CD14-positive monocyte (primary cell): ENCODE measurements at regions not wholly inside any gene's neighbourhood (a gene's known extent, or its start where the extent isn't known, plus 50 kb on each side); places are given as distances from the start of the nearest gene placed in this dataset.

Experiments used
- DNase-seq, 3 donors: peaks; one replicate each; pipeline ENCODE4 v3.0.0-alpha.2; 2011 to 2022
- H2AFZ ChIP-seq: 2 replicates; pipeline ENCODE4 v1.6.0; 2012; ENCODE audit warnings: mild to moderate bottlenecking, low read depth, low read length, inconsistent platforms; ENCODE audit not compliant: insufficient read depth, poor library complexity, severe bottlenecking
- H3K27ac ChIP-seq, 2 donors: 1 replicate in 1 of 2; 2 replicates in 1 of 2; pipeline ENCODE4 v1.5.1; 2012 to 2013; ENCODE audit warnings: low read length in 2 of 2, control low read depth in 1 of 2, inconsistent platforms in 1 of 2, low read depth in 1 of 2, mild to moderate bottlenecking in 1 of 2
- H3K27me3 ChIP-seq, 2 donors: one replicate each; pipeline versions ENCODE4 v1.6.0 to v1.6.1; 2011 to 2013; ENCODE audit warnings: low read length in 2 of 2; ENCODE audit not compliant: control insufficient read depth in 2 of 2, insufficient read depth in 2 of 2
- H3K36me3 ChIP-seq, 2 donors: replicated peaks in 1 of 2; 1 replicate in 1 of 2; 2 replicates in 1 of 2; pipeline versions ENCODE4 v1.5.1 to v1.6.1; 2012 to 2013; ENCODE audit warnings: low read length in 2 of 2, control low read depth in 1 of 2, inconsistent platforms in 1 of 2, mild to moderate bottlenecking in 1 of 2; ENCODE audit not compliant: insufficient read depth in 2 of 2, control insufficient read depth in 1 of 2
- H3K4me1 ChIP-seq, 2 donors: 1 replicate in 1 of 2; 2 replicates in 1 of 2; pipeline versions ENCODE4 v1.5.1 to v1.6.1; 2012 to 2013; ENCODE audit warnings: low read length in 2 of 2, control low read depth in 1 of 2, inconsistent platforms in 1 of 2, mild to moderate bottlenecking in 1 of 2, moderate library complexity in 1 of 2; ENCODE audit not compliant: insufficient read depth in 2 of 2, control insufficient read depth in 1 of 2
- H3K4me2 ChIP-seq: replicated peaks from 2 replicates; pipeline ENCODE3; 2012; ENCODE audit warnings: low read length, moderate library complexity, mild to moderate bottlenecking; ENCODE audit not compliant: poor library complexity, severe bottlenecking; ENCODE audit errors: extremely low read depth
- H3K4me3 ChIP-seq, 3 experiments: fragments of 200-600 bp in 1 of 3; sonication (generic) in 1 of 3; replicated peaks in 1 of 3; 1 replicate in 2 of 3; 2 replicates in 1 of 3; pipeline ENCODE4 v1.5.1; 2011 to 2013; ENCODE audit warnings: low read length in 3 of 3, mild to moderate bottlenecking in 3 of 3, control low read depth in 2 of 3, low read depth in 2 of 3, inconsistent platforms in 1 of 3, moderate library complexity in 1 of 3
- H3K79me2 ChIP-seq: 2 replicates; pipeline ENCODE4 v1.6.0; 2012; ENCODE audit warnings: mild to moderate bottlenecking, control low read depth, inconsistent platforms, low read length, moderate library complexity; ENCODE audit not compliant: insufficient read depth
- H3K9ac ChIP-seq: 2 replicates; pipeline ENCODE4 v1.6.0; 2017; ENCODE audit warnings: low read length, mild to moderate bottlenecking; ENCODE audit not compliant: insufficient read depth, poor library complexity, severe bottlenecking
- H3K9me3 ChIP-seq, 2 donors: replicated peaks in 1 of 2; 1 replicate in 1 of 2; 2 replicates in 1 of 2; pipeline versions ENCODE4 v1.5.1 to v1.6.1; 2012 to 2013; ENCODE audit warnings: low read length in 2 of 2, control low read depth in 1 of 2; ENCODE audit not compliant: control insufficient read depth in 1 of 2, insufficient read depth in 1 of 2
- H4K20me1 ChIP-seq: 2 replicates; pipeline ENCODE4 v1.6.0; 2012; ENCODE audit warnings: mild to moderate bottlenecking, low read length, control low read depth, moderate library complexity; ENCODE audit not compliant: insufficient read depth
- H3K27ac Mint-ChIP-seq, 7 donors: one replicate each; pipeline ENCODE4 v1.8.0; 2020; ENCODE audit warnings: mild to moderate bottlenecking in 7 of 7, mixed read lengths in 7 of 7, moderate library complexity in 6 of 7, inconsistent platforms in 2 of 7
- H3K27me3 Mint-ChIP-seq, 3 donors: one replicate each; pipeline ENCODE4 v1.8.0; 2021 to 2022; ENCODE audit warnings: low read depth in 3 of 3, mild to moderate bottlenecking in 3 of 3, mixed read lengths in 3 of 3, moderate library complexity in 3 of 3, inconsistent platforms in 1 of 3
- H3K36me3 Mint-ChIP-seq, 2 donors: one replicate each; pipeline ENCODE4 v1.8.0; 2020; ENCODE audit warnings: mixed read lengths in 2 of 2, inconsistent platforms in 1 of 2, mild to moderate bottlenecking in 1 of 2
- H3K4me1 Mint-ChIP-seq: one replicate; pipeline ENCODE4 v1.8.0; 2020; ENCODE audit warnings: mild to moderate bottlenecking, mixed read lengths
- H3K4me3 Mint-ChIP-seq, 2 donors: one replicate each; pipeline ENCODE4 v1.8.0; 2020; ENCODE audit warnings: mild to moderate bottlenecking in 2 of 2, mixed read lengths in 2 of 2, moderate library complexity in 1 of 2
- H3K9me3 Mint-ChIP-seq, 7 donors: one replicate each; pipeline ENCODE4 v1.8.0; 2020 to 2022; ENCODE audit warnings: mixed read lengths in 7 of 7, mild to moderate bottlenecking in 6 of 7, moderate library complexity in 6 of 7, inconsistent platforms in 2 of 7
- CTCF ChIP-seq: fragments of 200-600 bp; IDR thresholded peaks from one replicate; pipeline ENCODE4 v1.8.0; 2022; ENCODE audit warnings: antibody characterized with exemption, mild to moderate bottlenecking
- WGBS: methylation state at CpG from one replicate; pipeline ENCODE4 v1.1.5; 2013; ENCODE audit warnings: missing lambda C conversion rate; ENCODE audit not compliant: insufficient coverage; 5-methylcytosine and 5-hydroxymethylcytosine counted together
- intact Hi-C, 2 donors: fragments of 100-400 bp; cut with micrococcal nuclease; formaldehyde crosslinking; loops; one replicate each; pipeline versions ENCODE4 v1.15.0 to v1.15.1; 2023

- no peaks in the 10 kb centered on the region for H3K36me3 ChIP-seq
- no peak overlapping the region for H3K27ac ChIP-seq
- H4K20me1 ChIP-seq = no peaks in the 10 kb centered on the region
- DNase-seq = no peak
- H3K9ac ChIP-seq = no peak overlapping the region
- no peak overlapping the region for H2AFZ ChIP-seq
- no peaks in the 10 kb centered on the region for H3K27me3 ChIP-seq
- peaks cover 0 to 21% of the 10 kb centered on the region in 2 donors for H3K9me3 ChIP-seq
- no peaks in the 10 kb centered on the region for H3K4me1 ChIP-seq
- no peaks in the 10 kb centered on the region for H3K79me2 ChIP-seq
- H3K4me2 ChIP-seq = no peak overlapping the region
- H3K4me1 Mint-ChIP-seq = no peaks in the 10 kb centered on the region
- H3K9me3 Mint-ChIP-seq = peaks cover 0 to 15% (median 9%) of the 10 kb centered on the region in 7 donors
- H3K4me3 Mint-ChIP-seq = no peak overlapping the region
- H3K27ac Mint-ChIP-seq = no peak overlapping the region
- H3K4me3 ChIP-seq = no peak overlapping the region
- 91% methylated on average over 4 of the region's 6 CpGs for WGBS
- intact Hi-C loops = no loop called here
- no peaks in the 10 kb centered on the region for H3K36me3 Mint-ChIP-seq
- peaks cover 0 to 9% (median 5%) of the 10 kb centered on the region in 3 donors for H3K27me3 Mint-ChIP-seq
- no peak for TF ChIP-seq CTCF
These were observed 175.5 kb upstream of the MYT1L start for GRCh38 chr2:2506536-2506935.

- Mint-ChIP-seq H3K27ac (no peak overlapping the region), H3K36me3 (no peaks in the 10 kb centered on the region), H3K9me3 (peaks cover 0 to 15% (median 8%) of the 10 kb centered on the region in 7 donors), H3K4me3 (no peak overlapping the region), H3K4me1 (no peaks in the 10 kb centered on the region), H3K27me3 (peaks cover 0 to 5% (median 0%) of the 10 kb centered on the region in 3 donors)
- Histone ChIP-seq H3K27me3 (no peaks in the 10 kb centered on the region), H3K79me2 (no peaks in the 10 kb centered on the region), H2AFZ (no peak overlapping the region), H3K27ac (no peak overlapping the region), H3K4me1 (no peaks in the 10 kb centered on the region), H3K4me2 (no peak overlapping the region), H4K20me1 (no peaks in the 10 kb centered on the region), H3K4me3 (no peak overlapping the region), H3K9ac (no peak overlapping the region), H3K36me3 (no peaks in the 10 kb centered on the region), H3K9me3 (peaks cover 0 to 21% of the 10 kb centered on the region in 2 donors)
- intact Hi-C loops = no loop called here
- WGBS = 92% methylated on average over 2 of the region's 4 CpGs
- no peak for DNase-seq
- no peak for TF ChIP-seq CTCF
These were observed 174.5 kb upstream of the MYT1L start for GRCh38 chr2:2505604-2506003.
